RKO (cell line): ENCODE measurements at regions not wholly inside any gene's neighbourhood (a gene's known extent, or its start where the extent isn't known, plus 50 kb on each side); places are given as distances from the start of the nearest gene placed in this dataset.

Experiments
- DNase-seq: peaks from one replicate; pipeline ENCODE4 v3.0.0-alpha.2; 2016; ENCODE audit warnings: low spot score

- no peak for DNase-seq
Observed at GRCh38 chr1:168386949-168387586, 106.4 kb downstream of the TBX19 start.

- no peak for DNase-seq
Observed at GRCh38 chr1:168386492-168386891, 105.8 kb downstream of the TBX19 start.

- no peak for DNase-seq
Observed at GRCh38 chr1:168381850-168382249, 101.2 kb downstream of the TBX19 start.

- no peak for DNase-seq
Observed at GRCh38 chr1:168380945-168381344, 100.3 kb downstream of the TBX19 start.

GRCh38 chr1:168379104-168379860 lies 98.6 kb downstream of the TBX19 start:
- no peak for DNase-seq

GRCh38 chr1:168375566-168376300 lies 95.1 kb downstream of the TBX19 start:
- no peak for DNase-seq

- no peak for DNase-seq
Observed at GRCh38 chr1:168374566-168374965, 93.9 kb downstream of the TBX19 start.

- no peak for DNase-seq
Observed at GRCh38 chr1:168373869-168374268, 93.2 kb downstream of the TBX19 start.

GRCh38 chr1:168372861-168373371 lies 92.2 kb downstream of the TBX19 start:
- DNase-seq: no peak

- DNase-seq: no peak
Observed at GRCh38 chr1:168372307-168372706, 91.6 kb downstream of the TBX19 start.

- no peak for DNase-seq
Observed at GRCh38 chr1:168371477-168371876, 90.8 kb downstream of the TBX19 start.

GRCh38 chr1:168370586-168370985 lies 89.9 kb downstream of the TBX19 start:
- DNase-seq: no peak

GRCh38 chr1:168369655-168370054 lies 89.0 kb downstream of the TBX19 start:
- DNase-seq: no peak

GRCh38 chr1:168368131-168368530 lies 87.5 kb downstream of the TBX19 start:
- DNase-seq: no peak

- peak; percentile 12 for DNase-seq
Observed at GRCh38 chr1:168365719-168366479, 85.2 kb downstream of the TBX19 start.
